SK-MEL-5 (cell line): ENCODE measurements at regions not wholly inside any gene's neighbourhood (a gene's known extent, or its start where the extent isn't known, plus 50 kb on each side); places are given as distances from the start of the nearest gene placed in this dataset.

Experiments
- DNase-seq: peaks from one replicate; pipeline ENCODE4 v3.0.0-alpha.2; 2016; ENCODE audit warnings: low read depth, low spot score
- in situ Hi-C: cut with HindIII; loops from 2 replicates; pipeline ENCODE4 v1.10.0; 2016; ENCODE audit warnings: low sequenced_read_pairs, high pct_unique_total_duplicates, low pct_unique_long_range_greater_than_20kb

DNA sequence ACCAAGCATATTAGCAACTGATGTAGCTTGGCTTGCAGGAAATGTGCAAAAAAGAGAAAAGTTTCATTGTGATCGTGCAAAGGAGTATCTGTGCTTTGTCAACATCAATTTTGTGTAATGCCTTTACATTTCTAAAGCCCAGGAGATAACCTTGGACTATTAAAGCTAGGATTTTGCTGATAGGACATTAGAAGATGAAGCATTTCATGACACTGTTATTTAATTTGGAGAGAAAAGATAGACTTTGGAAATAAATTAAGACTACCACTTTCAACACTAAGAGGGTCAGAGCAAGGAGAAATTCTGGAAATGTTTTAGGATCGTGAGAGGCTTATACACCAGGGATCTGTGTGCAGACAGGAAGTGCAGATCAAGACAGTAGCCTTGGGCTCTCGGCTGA lies 120.6 kb upstream of the MID1 start:
- DNase-seq = no peak
- in situ Hi-C loops = no loop called here

DNA sequence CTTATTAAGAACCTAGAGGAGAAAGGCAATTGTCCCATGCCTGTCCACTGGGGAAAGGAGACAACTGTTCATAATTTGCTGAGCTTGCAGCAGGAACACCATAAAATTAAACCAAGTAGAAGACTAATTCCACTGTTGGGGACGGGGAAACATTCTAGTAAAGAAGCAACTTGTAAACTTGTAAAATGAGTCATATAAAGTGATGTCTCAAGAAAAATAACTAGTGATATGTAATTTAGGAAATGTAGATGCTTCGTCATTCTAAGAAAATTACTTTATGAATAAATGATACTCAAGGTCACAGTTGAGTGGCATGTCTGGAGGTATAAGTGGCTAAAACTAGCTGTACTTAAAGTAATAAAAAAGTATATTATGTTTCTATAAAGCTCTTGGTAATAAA lies 121.2 kb upstream of the MID1 start:
- in situ Hi-C loops = no loop called here
- DNase-seq = no peak

- in situ Hi-C loops = no loop called here
These were observed 123.1 kb upstream of the MID1 start for GRCh38 chrX:10743476-10743875.

DNA sequence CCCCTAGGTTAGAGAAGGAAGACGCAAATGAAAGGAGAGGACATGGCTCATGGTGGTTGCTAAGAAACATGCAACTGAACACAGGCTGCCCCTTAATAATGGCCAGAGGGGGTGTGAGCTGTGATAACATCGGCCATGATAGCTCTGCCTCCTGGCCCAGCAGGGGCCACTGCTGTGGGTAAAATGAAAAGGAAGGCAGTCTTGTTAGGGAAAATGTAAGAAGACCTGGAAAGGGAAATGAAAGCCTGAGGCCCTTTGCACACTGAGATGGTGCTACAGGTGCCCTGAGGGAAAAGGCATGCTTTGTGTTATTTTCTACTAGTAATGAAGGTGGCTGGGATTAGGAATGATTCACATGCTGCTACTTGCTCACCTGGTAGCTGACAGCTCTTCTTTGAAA lies 123.6 kb upstream of the MID1 start:
- DNase-seq = no peak
- in situ Hi-C loops = no loop called here

More at GRCh38 chrX:10743476-10743875, 123.1 kb upstream of the MID1 start:
- no peak for DNase-seq

- in situ Hi-C loops = no loop called here
- no peak for DNase-seq
These were observed 127.6 kb upstream of the MID1 start for GRCh38 chrX:10747975-10748374.

- in situ Hi-C loops = no loop called here
- no peak for DNase-seq
These were observed 128.7 kb upstream of the MID1 start for GRCh38 chrX:10749113-10749512.

DNA sequence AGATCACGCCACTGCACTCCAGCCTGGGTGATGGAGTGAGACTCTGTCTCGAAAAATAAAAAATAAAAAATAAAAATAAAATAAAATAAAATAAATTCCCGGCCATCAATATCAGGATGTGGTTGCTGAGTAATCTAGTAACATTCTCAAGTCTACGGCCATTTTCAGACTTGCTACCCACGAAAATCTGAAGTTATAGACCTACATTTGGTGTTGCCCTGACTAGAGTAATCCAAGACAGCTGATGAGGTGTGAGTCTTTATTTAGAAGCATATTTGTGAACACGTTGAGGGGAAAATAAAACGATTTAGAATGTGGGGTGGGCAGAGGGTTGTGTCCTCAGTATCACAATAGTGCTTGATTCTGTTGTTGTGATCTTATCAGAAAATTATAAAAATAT lies 130.2 kb upstream of the MID1 start:
- in situ Hi-C loops = no loop called here
- no peak for DNase-seq

GRCh38 chrX:10753116-10753515 lies 132.7 kb upstream of the MID1 start:
- in situ Hi-C loops = no loop called here
- DNase-seq = no peak

DNA sequence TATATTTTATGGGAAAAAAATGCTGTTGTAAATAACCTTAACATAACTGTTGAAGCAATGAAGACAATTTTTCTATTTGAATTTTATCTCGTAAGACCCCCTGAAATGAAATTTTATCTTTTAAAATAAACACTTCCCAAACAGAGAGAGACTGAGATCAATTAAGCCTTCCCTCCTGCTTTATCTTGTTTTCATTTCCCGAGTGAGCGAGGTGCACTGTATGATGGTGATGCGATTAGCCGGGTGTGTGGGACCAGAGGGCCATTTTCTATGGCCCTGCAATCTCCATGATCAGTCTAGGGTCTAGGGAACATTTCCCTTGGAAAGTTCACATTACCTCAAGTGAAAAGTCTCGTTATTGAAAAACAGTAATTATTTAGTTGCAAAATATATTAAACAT lies 134.1 kb upstream of the MID1 start:
- in situ Hi-C loops = no loop called here
- DNase-seq = no peak

DNA sequence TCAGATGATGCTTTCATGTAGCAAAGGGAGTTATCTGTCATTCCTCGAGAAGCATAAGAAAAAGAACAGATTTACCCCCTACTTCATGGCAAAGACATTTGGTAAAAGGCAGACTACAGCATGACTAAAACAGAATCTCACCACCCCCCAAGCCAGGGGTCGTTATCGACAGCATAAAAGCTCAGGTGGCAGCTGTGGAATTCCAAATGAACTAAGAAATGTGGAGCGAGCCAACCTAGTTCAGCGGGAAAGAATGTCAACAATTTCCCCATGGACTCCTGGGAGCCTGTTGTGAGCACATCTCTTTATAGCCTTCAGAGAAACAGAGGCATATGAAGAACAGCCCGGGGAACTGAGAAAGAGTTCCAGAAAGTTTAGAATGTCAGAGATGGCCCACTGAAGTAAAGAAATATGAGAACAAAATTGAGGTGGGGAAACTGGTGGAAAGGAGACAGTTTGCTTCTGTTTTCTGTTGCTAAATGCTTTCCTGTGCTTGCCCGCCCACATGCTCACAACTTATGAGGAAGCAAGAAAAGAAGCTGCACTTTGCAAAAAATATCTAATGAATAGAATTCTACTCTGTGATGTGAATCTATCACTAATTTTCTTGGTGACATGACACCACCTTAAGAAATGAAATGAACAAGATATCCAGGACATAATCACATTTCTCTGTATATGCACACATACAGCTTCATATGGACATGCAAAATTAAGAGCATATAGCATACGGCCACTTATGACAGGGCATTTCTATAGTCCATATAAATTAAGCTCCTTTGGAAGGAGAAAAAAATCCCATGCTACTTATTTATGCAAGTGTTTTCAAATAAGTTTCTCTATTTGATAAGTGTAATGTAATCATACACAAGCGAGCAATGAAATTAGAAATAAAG lies 135.3 kb upstream of the MID1 start:
- in situ Hi-C loops = no loop called here
- no peak for DNase-seq

DNA sequence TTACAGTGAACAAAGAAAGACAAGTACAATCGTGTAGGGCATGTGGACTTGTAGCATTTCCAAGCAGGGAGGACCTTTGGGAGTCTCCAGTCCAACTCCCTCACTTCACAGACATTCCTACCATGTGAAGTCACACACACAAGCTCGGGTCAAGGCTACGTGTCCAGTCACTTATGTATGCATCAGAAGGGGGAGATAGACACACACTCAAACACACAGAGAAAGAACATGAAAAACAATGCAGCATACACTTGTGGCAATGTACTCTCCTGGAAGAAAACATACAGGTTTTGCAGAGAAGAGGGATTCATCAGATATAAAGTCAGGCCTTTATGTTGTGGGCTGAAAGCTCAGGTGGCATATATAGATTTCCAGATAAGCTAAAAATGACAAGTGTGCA lies 136.1 kb upstream of the MID1 start:
- no peak for DNase-seq
- in situ Hi-C loops = no loop called here

GRCh38 chrX:10759141-10759799 lies 138.9 kb upstream of the MID1 start:
- in situ Hi-C loops = no loop called here
- no peak for DNase-seq

GRCh38 chrX:10761447-10761846 lies 141.1 kb upstream of the MID1 start:
- DNase-seq = no peak
- in situ Hi-C loops = no loop called here

- in situ Hi-C loops = no loop called here
- DNase-seq = peak; percentile 64
These were observed 148.8 kb upstream of the MID1 start for GRCh38 chrX:10769195-10769594.

GRCh38 chrX:10769696-10770619 lies 149.6 kb upstream of the MID1 start:
- in situ Hi-C loops = no loop called here
- DNase-seq = no peak

- in situ Hi-C loops = no loop called here
- no peak for DNase-seq
These were observed 152.9 kb upstream of the MID1 start for GRCh38 chrX:10773318-10773717.

GRCh38 chrX:10781847-10782530 lies 161.6 kb upstream of the MID1 start:
- in situ Hi-C loops = no loop called here
- no peak for DNase-seq
